ENCODE measurements at regions not wholly inside any gene's neighbourhood (a gene's known extent, or its start where the extent isn't known, plus 50 kb on each side); places are given as distances from the start of the nearest gene placed in this dataset.

GRCh38 chr11:33463059-33463458 is 205.9 kb downstream of the HIPK3 start:
- Histone ChIP-seq H3K27ac (ENCODE audit: poor library complexity, severe bottlenecking) (no peak overlapping the region), H3K4me1 (ENCODE audit: insufficient read depth, poor library complexity, severe bottlenecking) (no peaks in the 10 kb centered on the region), H3K36me3 (ENCODE audit: low read depth) (no peaks in the 10 kb centered on the region), H3K4me3 (ENCODE audit: severe bottlenecking) (no peak overlapping the region), H3K27me3 (ENCODE audit: insufficient read depth, poor library complexity, severe bottlenecking) (no peaks in the 10 kb centered on the region), H3K9me3 (ENCODE audit: severe bottlenecking) (no peaks in the 10 kb centered on the region)
- ATAC-seq (ENCODE audit: low read depth) = no peak
- TF ChIP-seq, protein P1, sequence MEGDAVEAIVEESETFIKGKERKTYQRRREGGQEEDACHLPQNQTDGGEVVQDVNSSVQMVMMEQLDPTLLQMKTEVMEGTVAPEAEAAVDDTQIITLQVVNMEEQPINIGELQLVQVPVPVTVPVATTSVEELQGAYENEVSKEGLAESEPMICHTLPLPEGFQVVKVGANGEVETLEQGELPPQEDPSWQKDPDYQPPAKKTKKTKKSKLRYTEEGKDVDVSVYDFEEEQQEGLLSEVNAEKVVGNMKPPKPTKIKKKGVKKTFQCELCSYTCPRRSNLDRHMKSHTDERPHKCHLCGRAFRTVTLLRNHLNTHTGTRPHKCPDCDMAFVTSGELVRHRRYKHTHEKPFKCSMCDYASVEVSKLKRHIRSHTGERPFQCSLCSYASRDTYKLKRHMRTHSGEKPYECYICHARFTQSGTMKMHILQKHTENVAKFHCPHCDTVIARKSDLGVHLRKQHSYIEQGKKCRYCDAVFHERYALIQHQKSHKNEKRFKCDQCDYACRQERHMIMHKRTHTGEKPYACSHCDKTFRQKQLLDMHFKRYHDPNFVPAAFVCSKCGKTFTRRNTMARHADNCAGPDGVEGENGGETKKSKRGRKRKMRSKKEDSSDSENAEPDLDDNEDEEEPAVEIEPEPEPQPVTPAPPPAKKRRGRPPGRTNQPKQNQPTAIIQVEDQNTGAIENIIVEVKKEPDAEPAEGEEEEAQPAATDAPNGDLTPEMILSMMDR (IDR thresholded peaks at IDR 0.05; ENCODE audit: poor library complexity, severe bottlenecking) = no peak
- no peak for DNase-seq (ENCODE audit: low spot score)

DNA sequence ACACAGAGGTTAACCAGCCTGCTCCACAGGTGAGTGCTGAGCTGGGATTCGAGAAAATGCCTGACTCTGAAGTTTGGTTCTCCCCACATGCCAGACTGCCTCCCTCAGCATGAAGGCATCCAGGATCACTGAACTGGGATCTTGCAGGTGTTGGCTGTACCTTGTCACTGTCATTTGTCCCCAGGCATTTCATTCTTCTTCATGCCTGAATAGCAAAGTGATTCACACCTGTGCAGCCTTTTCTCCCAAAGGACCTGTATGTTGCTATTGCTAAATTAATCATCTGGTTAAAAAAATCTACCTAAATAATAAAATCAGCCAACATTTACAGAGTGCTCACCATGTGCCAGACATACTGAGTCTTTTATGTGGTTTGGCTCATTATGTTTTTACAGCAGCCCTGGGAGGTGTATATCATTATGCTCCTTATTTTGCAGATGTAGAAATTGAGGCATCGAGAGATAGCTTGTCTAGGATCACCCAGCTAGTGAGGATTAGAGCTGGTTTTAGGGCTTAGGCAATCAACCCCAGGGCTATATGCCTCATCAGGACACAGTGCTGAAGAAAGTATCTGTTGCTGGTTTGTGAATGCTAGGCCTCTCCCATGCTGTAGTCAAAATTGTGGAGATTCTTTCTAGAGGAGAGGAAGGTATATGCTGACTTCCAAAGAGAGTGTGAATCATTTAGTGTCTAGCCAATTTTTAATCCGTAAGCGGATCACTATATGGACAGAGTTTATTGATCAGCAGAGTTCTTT is 204.4 kb downstream of the HIPK3 start:
- Histone ChIP-seq H3K27me3 (ENCODE audit: insufficient read depth, poor library complexity, severe bottlenecking) (no peaks in the 10 kb centered on the region), H3K4me3 (ENCODE audit: severe bottlenecking) (no peak overlapping the region), H3K9me3 (ENCODE audit: severe bottlenecking) (no peaks in the 10 kb centered on the region), H3K4me1 (ENCODE audit: insufficient read depth, poor library complexity, severe bottlenecking) (no peaks in the 10 kb centered on the region), H3K27ac (ENCODE audit: poor library complexity, severe bottlenecking) (no peak overlapping the region), H3K36me3 (ENCODE audit: low read depth) (no peaks in the 10 kb centered on the region)
- TF ChIP-seq, protein P1 (IDR thresholded peaks at IDR 0.05; ENCODE audit: poor library complexity, severe bottlenecking) = no peak
- ATAC-seq (ENCODE audit: low read depth) (peak; percentile 66), DNase-seq (ENCODE audit: low spot score) (no peak)

DNA sequence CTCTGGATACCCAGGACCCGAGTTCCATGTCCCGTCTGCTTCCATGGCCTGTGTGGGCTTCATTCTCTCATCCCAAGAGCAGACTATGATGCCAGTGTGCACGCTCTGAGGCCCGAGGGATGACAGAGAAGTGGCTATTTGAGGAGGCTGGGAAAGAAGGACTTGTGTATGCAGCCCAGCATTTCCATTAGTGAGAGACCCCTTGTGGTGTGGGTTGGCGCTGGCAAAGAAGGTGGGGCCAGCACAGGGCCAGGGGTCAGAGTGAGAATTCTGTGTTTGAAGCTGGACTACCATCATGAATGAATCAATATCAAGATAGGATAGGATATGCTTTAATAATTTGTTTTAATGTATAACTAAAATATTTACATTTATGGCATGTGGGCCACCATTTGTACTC is 200.8 kb downstream of the HIPK3 start:
- no peak for ATAC-seq (ENCODE audit: low read depth)
- TF ChIP-seq, protein P1 (IDR thresholded peaks at IDR 0.05; ENCODE audit: poor library complexity, severe bottlenecking) = no peak

GRCh38 chr11:33455867-33456463 is 198.8 kb downstream of the HIPK3 start:
- Histone ChIP-seq H3K9me3 (ENCODE audit: severe bottlenecking) (no peaks in the 10 kb centered on the region), H3K4me3 (ENCODE audit: severe bottlenecking) (no peak overlapping the region), H3K27me3 (ENCODE audit: insufficient read depth, poor library complexity, severe bottlenecking) (no peaks in the 10 kb centered on the region), H3K4me1 (ENCODE audit: insufficient read depth, poor library complexity, severe bottlenecking) (peaks cover 8% of the 10 kb centered on the region), H3K36me3 (ENCODE audit: low read depth) (no peaks in the 10 kb centered on the region), H3K27ac (ENCODE audit: poor library complexity, severe bottlenecking) (no peak overlapping the region)
- DNase-seq (ENCODE audit: low spot score) = no peak
- TF ChIP-seq, protein P1 (IDR thresholded peaks at IDR 0.05; ENCODE audit: poor library complexity, severe bottlenecking) = no peak
- no peak for ATAC-seq (ENCODE audit: low read depth)

More for the DNA sequence above, 200.8 kb downstream of the HIPK3 start:
- H3K9me3 ChIP-seq (ENCODE audit: severe bottlenecking) = no peaks in the 10 kb centered on the region
- H3K27me3 ChIP-seq (ENCODE audit: insufficient read depth, poor library complexity, severe bottlenecking) = no peaks in the 10 kb centered on the region
- no peak overlapping the region for H3K4me3 ChIP-seq (ENCODE audit: severe bottlenecking)
- no peak for DNase-seq (ENCODE audit: low spot score)
- no peaks in the 10 kb centered on the region for H3K36me3 ChIP-seq (ENCODE audit: low read depth)
- H3K27ac ChIP-seq (ENCODE audit: poor library complexity, severe bottlenecking) = no peak overlapping the region
- peaks cover 4% of the 10 kb centered on the region for H3K4me1 ChIP-seq (ENCODE audit: insufficient read depth, poor library complexity, severe bottlenecking)

GRCh38 chr11:33454264-33454663 is 197.1 kb downstream of the HIPK3 start:
- Histone ChIP-seq H3K27ac (ENCODE audit: poor library complexity, severe bottlenecking) (no peak overlapping the region), H3K27me3 (ENCODE audit: insufficient read depth, poor library complexity, severe bottlenecking) (no peaks in the 10 kb centered on the region), H3K4me3 (ENCODE audit: severe bottlenecking) (no peak overlapping the region), H3K36me3 (ENCODE audit: low read depth) (no peaks in the 10 kb centered on the region), H3K4me1 (ENCODE audit: insufficient read depth, poor library complexity, severe bottlenecking) (peaks cover 8% of the 10 kb centered on the region), H3K9me3 (ENCODE audit: severe bottlenecking) (no peaks in the 10 kb centered on the region)
- ATAC-seq (ENCODE audit: low read depth) (no peak), DNase-seq (ENCODE audit: low spot score) (no peak)
- TF ChIP-seq, protein P1 (IDR thresholded peaks at IDR 0.05; ENCODE audit: poor library complexity, severe bottlenecking) = no peak

Measured in RWPE2 (cell line).